GM12878 (cell line): ENCODE measurements at regions not wholly inside any gene's neighbourhood (a gene's known extent, or its start where the extent isn't known, plus 50 kb on each side); places are given as distances from the start of the nearest gene placed in this dataset.

Source experiments
- ATAC-seq: fragments of 200-7000 bp; cut with Tn5 transposase; 3 replicates; pipeline ENCODE4 v1.9.1; 2020; ENCODE audit warnings: mild to moderate bottlenecking, moderate library complexity
- BruUV-seq: library from RNA; stranded (reverse); fragments of 400-500 nt; replicated peaks from 2 replicates; lab custom pipeline; 2021; lab: Mats Ljungman, UMichigan
- CTCF ChIA-PET: fragments of 300-600 bp; sonication (Branson Sonifier 250); formaldehyde crosslinking; extraction: SDS; loops from one replicate; lab custom pipeline; 2021; ENCODE audit warnings: inconsistent platforms; lab: Yijun Ruan, JAX
- POLR2A ChIA-PET: fragments of 350-600 bp; formaldehyde crosslinking; extraction: SDS; loops from one replicate; lab custom pipeline; 2021; ENCODE audit warnings: inconsistent platforms; lab: Charles Lee
- RAD21 ChIA-PET: fragments of 300-600 bp; sonication (Branson Sonifier 250); formaldehyde crosslinking; loops from one replicate; lab custom pipeline; 2023; ENCODE audit warnings: antibody characterized with exemption; ENCODE audit not compliant: unreplicated experiment; lab: Charles Lee
- SMC1A ChIA-PET: fragments of 300-600 bp; sonication (Branson Sonifier 250); formaldehyde crosslinking; loops from one replicate; lab custom pipeline; 2023; ENCODE audit not compliant: unreplicated experiment, uncharacterized antibody; lab: Charles Lee
- DNase-seq: peaks from one replicate; pipeline ENCODE4 v3.0.0-alpha.2; 2011; ENCODE audit warnings: low read depth, low spot score
- FAIRE-seq: peaks from 3 replicates; lab custom pipeline; 2011; peaks lifted over from hg19 to GRCh38; lab: Jason Lieb, UNC
- H2AFZ ChIP-seq: 2 replicates; pipeline ENCODE4 v1.6.0; 2011; ENCODE audit warnings: low read depth, low read length, control low read depth; ENCODE audit not compliant: control insufficient read depth
- H3K27ac ChIP-seq: 2 replicates; pipeline ENCODE4 v1.5.1; 2011; ENCODE audit warnings: control low read depth; ENCODE audit not compliant: control insufficient read depth, insufficient read depth
- H3K27me3 ChIP-seq, 2 experiments: replicated peaks in 1 of 2; 2 replicates each; pipeline versions ENCODE4 v1.6.0 to v1.6.1; 2011; ENCODE audit warnings: low read length in 1 of 2; ENCODE audit not compliant: control insufficient read depth in 2 of 2, insufficient read depth in 2 of 2
- H3K36me3 ChIP-seq, 2 experiments: 2 replicates each; pipeline ENCODE4 v1.5.1; 2011; ENCODE audit warnings: low read length in 1 of 2; ENCODE audit not compliant: control insufficient read depth in 2 of 2, insufficient read depth in 2 of 2
- H3K4me1 ChIP-seq: 2 replicates; pipeline ENCODE4 v1.6.1; 2011; ENCODE audit warnings: mild to moderate bottlenecking, low read length, moderate library complexity, mixed read lengths; ENCODE audit not compliant: control insufficient read depth, insufficient read depth
- H3K4me2 ChIP-seq: 2 replicates; pipeline ENCODE4 v1.6.0; 2011; ENCODE audit warnings: control low read depth; ENCODE audit not compliant: control insufficient read depth, insufficient read depth
- H3K4me3 ChIP-seq: fragments of 200-600 bp; sonication (generic); 2 replicates; pipeline ENCODE4 v1.5.1; 2016
- H3K79me2 ChIP-seq: 2 replicates; pipeline ENCODE4 v1.6.0; 2011; ENCODE audit warnings: low read length; ENCODE audit not compliant: control insufficient read depth, insufficient read depth
- H3K9ac ChIP-seq: 2 replicates; pipeline ENCODE4 v1.8.0; 2011; ENCODE audit warnings: low read length, control low read depth, mixed read lengths; ENCODE audit not compliant: control insufficient read depth, insufficient read depth
- H3K9me3 ChIP-seq: replicated peaks from 3 replicates; pipeline ENCODE4 v1.5.1; 2011; ENCODE audit warnings: mild to moderate bottlenecking, low read length; ENCODE audit not compliant: control insufficient read depth, insufficient read depth
- H4K20me1 ChIP-seq: 2 replicates; pipeline ENCODE4 v1.6.0; 2011; ENCODE audit not compliant: control insufficient read depth, insufficient read depth
- CBX5 ChIP-seq: sonication (generic); IDR thresholded peaks from 2 replicates; pipeline ENCODE4 v1.6.1; 2016; ENCODE audit warnings: low read depth, moderate library complexity, mild to moderate bottlenecking, inconsistent platforms
- ETV6 ChIP-seq, 2 experiments: fragments of 450-650 bp in 1 of 2; IDR thresholded peaks in 1 of 2; conservative IDR thresholded peaks in 1 of 2; 2 replicates each; pipeline ENCODE4 v1.6.1; 2014; ENCODE audit warnings: antibody characterized with exemption in 1 of 2, borderline replicate concordance in 1 of 2, low read depth in 1 of 2, mild to moderate bottlenecking in 1 of 2, moderate library complexity in 1 of 2
- HDAC6 ChIP-seq: fragments of 200-600 bp; sonication (generic); IDR thresholded peaks from one replicate; pipeline ENCODE4 v1.8.0; 2017; ENCODE audit warnings: antibody characterized with exemption; ENCODE audit not compliant: unreplicated experiment
- IKZF1 ChIP-seq: fragments of 450-650 bp; conservative IDR thresholded peaks from 2 replicates; pipeline ENCODE4 v1.6.1; 2017; ENCODE audit warnings: antibody characterized with exemption, mild to moderate bottlenecking
- IRF5 ChIP-seq: fragments of 450-650 bp; IDR thresholded peaks from 2 replicates; pipeline ENCODE4 v1.6.1; 2017; ENCODE audit warnings: borderline replicate concordance
- MTA2 ChIP-seq: fragments of 450-650 bp; IDR thresholded peaks from 2 replicates; pipeline ENCODE4 v1.6.1; 2016; ENCODE audit warnings: low read depth, mild to moderate bottlenecking, moderate library complexity
- SIX5 ChIP-seq: IDR thresholded peaks from 2 replicates; pipeline ENCODE4 v1.6.1; 2011; ENCODE audit warnings: mild to moderate bottlenecking, low read depth, low read length, moderate library complexity; ENCODE audit not compliant: severe bottlenecking
- SMAD1 ChIP-seq: fragments of 450-650 bp; IDR thresholded peaks from 2 replicates; pipeline ENCODE4 v1.6.1; 2018; ENCODE audit warnings: mild to moderate bottlenecking, low read depth; ENCODE audit not compliant: partially characterized antibody
- SMAD5 ChIP-seq: IDR thresholded peaks from 2 replicates; pipeline ENCODE4 v1.6.1; 2016; ENCODE audit warnings: antibody characterized with exemption, low read depth
- TARDBP ChIP-seq: IDR thresholded peaks from 2 replicates; pipeline ENCODE4 v1.6.1; 2016; ENCODE audit warnings: borderline replicate concordance
- ZBTB4 ChIP-seq: fragments of 450-650 bp; formaldehyde crosslinking; IDR thresholded peaks from 2 replicates; pipeline ENCODE4 v1.4.0; 2022; ENCODE audit warnings: mild to moderate bottlenecking, moderate library complexity
- WGBS: methylation state at CpG from one replicate; pipeline ENCODE4 v1.1.6; 2016; ENCODE audit warnings: low lambda C conversion rate; ENCODE audit not compliant: insufficient replicate concordance, insufficient coverage; ENCODE audit errors: missing lambda C conversion rate; 5-methylcytosine and 5-hydroxymethylcytosine counted together
- in situ Hi-C: fragments of 300-500 bp; cut with MboI; formaldehyde crosslinking; loops from 9 replicates; pipeline ENCODE4 v1.14.3; 2018; ENCODE audit warnings: mixed read lengths
- intact Hi-C: fragments of 100-400 bp; cut with micrococcal nuclease; formaldehyde crosslinking; loops from one replicate; pipeline ENCODE4 v1.14.2; 2022; ENCODE audit not compliant: unreplicated experiment
- TF ChIP-seq, protein P1 (sequence below), 3 experiments: IDR thresholded peaks in 2 of 3; conservative IDR thresholded peaks in 1 of 3; 2 replicates each; pipeline ENCODE4 v1.5.1; 2011; ENCODE audit warnings: low read depth in 3 of 3, low read length in 3 of 3, mild to moderate bottlenecking in 3 of 3, control low read depth in 2 of 3, moderate library complexity in 2 of 3, inconsistent platforms in 1 of 3, mixed read lengths in 1 of 3; ENCODE audit not compliant: control insufficient read depth in 2 of 3, insufficient read depth in 1 of 3; ENCODE audit errors: extremely low read depth in 1 of 3
- TF ChIP-seq, protein P2 (sequence below): fragments of 450-650 bp; IDR thresholded peaks from 2 replicates; pipeline ENCODE4 v1.6.1; 2017; ENCODE audit warnings: low read depth, mild to moderate bottlenecking, moderate library complexity

- ChIA-PET POLR2A (no interaction called here), RAD21 (no interaction called here), SMC1A (no interaction called here), CTCF (interaction anchor here (1.6 kb wide), 1 partner anchor 386 kb away, joined by 4 read pairs; no protein-coding TSS in a partner anchor)
- intact Hi-C loops: no loop called here
- TF ChIP-seq SIX5 (no peak), TARDBP (no peak), SMAD5 (no peak), SMAD1 (no peak), ETV6 (conservative IDR thresholded peaks at IDR 0.05 in 1 of 2, IDR thresholded peaks at IDR 0.05 in 1 of 2; ENCODE audit: borderline replicate concordance in 1 of 2, low read depth in 1 of 2) (no peak), MTA2 (no peak), HDAC6 (no peak), ZBTB4 (no peak), CBX5 (no peak), IKZF1 (no peak), IRF5 (no peak)
- TF ChIP-seq, protein P1, sequence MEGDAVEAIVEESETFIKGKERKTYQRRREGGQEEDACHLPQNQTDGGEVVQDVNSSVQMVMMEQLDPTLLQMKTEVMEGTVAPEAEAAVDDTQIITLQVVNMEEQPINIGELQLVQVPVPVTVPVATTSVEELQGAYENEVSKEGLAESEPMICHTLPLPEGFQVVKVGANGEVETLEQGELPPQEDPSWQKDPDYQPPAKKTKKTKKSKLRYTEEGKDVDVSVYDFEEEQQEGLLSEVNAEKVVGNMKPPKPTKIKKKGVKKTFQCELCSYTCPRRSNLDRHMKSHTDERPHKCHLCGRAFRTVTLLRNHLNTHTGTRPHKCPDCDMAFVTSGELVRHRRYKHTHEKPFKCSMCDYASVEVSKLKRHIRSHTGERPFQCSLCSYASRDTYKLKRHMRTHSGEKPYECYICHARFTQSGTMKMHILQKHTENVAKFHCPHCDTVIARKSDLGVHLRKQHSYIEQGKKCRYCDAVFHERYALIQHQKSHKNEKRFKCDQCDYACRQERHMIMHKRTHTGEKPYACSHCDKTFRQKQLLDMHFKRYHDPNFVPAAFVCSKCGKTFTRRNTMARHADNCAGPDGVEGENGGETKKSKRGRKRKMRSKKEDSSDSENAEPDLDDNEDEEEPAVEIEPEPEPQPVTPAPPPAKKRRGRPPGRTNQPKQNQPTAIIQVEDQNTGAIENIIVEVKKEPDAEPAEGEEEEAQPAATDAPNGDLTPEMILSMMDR (IDR thresholded peaks at IDR 0.05 in 2 of 3, conservative IDR thresholded peaks at IDR 0.05 in 1 of 3; ENCODE audit: control insufficient read depth in 2 of 3, extremely low read depth in 1 of 3, insufficient read depth in 1 of 3, low read depth in 3 of 3, low read length in 3 of 3): no peak
- TF ChIP-seq, protein P2, sequence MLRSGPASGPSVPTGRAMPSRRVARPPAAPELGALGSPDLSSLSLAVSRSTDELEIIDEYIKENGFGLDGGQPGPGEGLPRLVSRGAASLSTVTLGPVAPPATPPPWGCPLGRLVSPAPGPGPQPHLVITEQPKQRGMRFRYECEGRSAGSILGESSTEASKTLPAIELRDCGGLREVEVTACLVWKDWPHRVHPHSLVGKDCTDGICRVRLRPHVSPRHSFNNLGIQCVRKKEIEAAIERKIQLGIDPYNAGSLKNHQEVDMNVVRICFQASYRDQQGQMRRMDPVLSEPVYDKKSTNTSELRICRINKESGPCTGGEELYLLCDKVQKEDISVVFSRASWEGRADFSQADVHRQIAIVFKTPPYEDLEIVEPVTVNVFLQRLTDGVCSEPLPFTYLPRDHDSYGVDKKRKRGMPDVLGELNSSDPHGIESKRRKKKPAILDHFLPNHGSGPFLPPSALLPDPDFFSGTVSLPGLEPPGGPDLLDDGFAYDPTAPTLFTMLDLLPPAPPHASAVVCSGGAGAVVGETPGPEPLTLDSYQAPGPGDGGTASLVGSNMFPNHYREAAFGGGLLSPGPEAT: no peak
- no TSS peak for BruUV-seq
- ATAC-seq: no peak
- no peaks in the 10 kb centered on the region for H3K9me3 ChIP-seq
- H3K4me1 ChIP-seq: no peaks in the 10 kb centered on the region
- no peak overlapping the region for H3K27ac ChIP-seq
- no peak overlapping the region for H2AFZ ChIP-seq
- no peak overlapping the region for H3K4me2 ChIP-seq
- H3K4me3 ChIP-seq: no peak overlapping the region
- H3K79me2 ChIP-seq: no peaks in the 10 kb centered on the region
- in situ Hi-C loops: no loop called here
- no peak for FAIRE-seq
- WGBS: 20% methylated on average over 4 of the region's 4 CpGs
- H4K20me1 ChIP-seq: no peaks in the 10 kb centered on the region
- DNase-seq: no peak
- H3K27me3 ChIP-seq: no peaks in the 10 kb centered on the region
- H3K9ac ChIP-seq: no peak overlapping the region
- no peaks in the 10 kb centered on the region for H3K36me3 ChIP-seq
Observed at GRCh38 chr2:226601881-226602662, 197.5 kb downstream of the IRS1 start.
